ENCODE measurements at regions not wholly inside any gene's neighbourhood (a gene's known extent, or its start where the extent isn't known, plus 50 kb on each side); places are given as distances from the start of the nearest gene placed in this dataset.

GRCh38 chr1:4461726-4462290 lies 192.6 kb upstream of the AJAP1 start:
- no peaks in the 10 kb centered on the region for H3K9me2 ChIP-seq (replicated peaks; ENCODE audit: control insufficient read depth, low read length)
- no peaks in the 10 kb centered on the region for H3K9me3 ChIP-seq (ENCODE audit: control insufficient read depth, insufficient read depth, low read length)
- no peaks in the 10 kb centered on the region for H3K27me3 ChIP-seq (ENCODE audit: control insufficient read depth, low read length)
- TF ChIP-seq CTCF (IDR thresholded peaks at IDR 0.05; ENCODE audit: low read depth, low read length, poor library complexity, severe bottlenecking) (no peak), EZH2phosphoT487 (IDR thresholded peaks at IDR 0.05; ENCODE audit: borderline replicate concordance, low read length) (no peak)
- no peak overlapping the region for H3K4me2 ChIP-seq (ENCODE audit: low read length)
- H4K20me1 ChIP-seq (ENCODE audit: control insufficient read depth, insufficient read depth, low read depth, low read length), result no peaks in the 10 kb centered on the region
- H3K27ac ChIP-seq (ENCODE audit: low read depth, low read length), result no peak overlapping the region
- no peak overlapping the region for H3K4me3 ChIP-seq (ENCODE audit: low read length)
- H3K79me2 ChIP-seq (ENCODE audit: control insufficient read depth, low read length), result no peaks in the 10 kb centered on the region
- H3F3A ChIP-seq (ENCODE audit: control insufficient read depth, insufficient read depth), result no peaks in the 10 kb centered on the region
- H3K36me3 ChIP-seq (ENCODE audit: control insufficient read depth, low read length), result no peaks in the 10 kb centered on the region
- no peaks in the 10 kb centered on the region for H3K4me1 ChIP-seq (ENCODE audit: control insufficient read depth, low read length)

- Histone ChIP-seq H3K27me3 (ENCODE audit: control insufficient read depth, low read length) (no peaks in the 10 kb centered on the region), H3K4me1 (ENCODE audit: control insufficient read depth, low read length) (no peaks in the 10 kb centered on the region), H3K36me3 (ENCODE audit: control insufficient read depth, low read length) (no peaks in the 10 kb centered on the region), H3F3A (ENCODE audit: control insufficient read depth, insufficient read depth) (no peaks in the 10 kb centered on the region), H3K4me3 (ENCODE audit: low read length) (no peak overlapping the region), H3K9me2 (replicated peaks; ENCODE audit: control insufficient read depth, low read length) (no peaks in the 10 kb centered on the region), H3K4me2 (ENCODE audit: low read length) (no peak overlapping the region), H3K79me2 (ENCODE audit: control insufficient read depth, low read length) (no peaks in the 10 kb centered on the region), H3K27ac (ENCODE audit: low read depth, low read length) (no peak overlapping the region), H4K20me1 (ENCODE audit: control insufficient read depth, insufficient read depth, low read depth, low read length) (no peaks in the 10 kb centered on the region), H3K9me3 (ENCODE audit: control insufficient read depth, insufficient read depth, low read length) (no peaks in the 10 kb centered on the region)
- TF ChIP-seq CTCF (IDR thresholded peaks at IDR 0.05; ENCODE audit: low read depth, low read length, poor library complexity, severe bottlenecking) (no peak), EZH2phosphoT487 (IDR thresholded peaks at IDR 0.05; ENCODE audit: borderline replicate concordance, low read length) (no peak)
Measured at GRCh38 chr1:4462831-4463484, 191.5 kb upstream of the AJAP1 start.

GRCh38 chr1:4463631-4464030 lies 190.8 kb upstream of the AJAP1 start:
- H3F3A ChIP-seq (ENCODE audit: control insufficient read depth, insufficient read depth), result no peaks in the 10 kb centered on the region
- H3K27me3 ChIP-seq (ENCODE audit: control insufficient read depth, low read length), result no peaks in the 10 kb centered on the region
- no peaks in the 10 kb centered on the region for H4K20me1 ChIP-seq (ENCODE audit: control insufficient read depth, insufficient read depth, low read depth, low read length)
- H3K4me2 ChIP-seq (ENCODE audit: low read length), result no peak overlapping the region
- no peaks in the 10 kb centered on the region for H3K36me3 ChIP-seq (ENCODE audit: control insufficient read depth, low read length)
- no peaks in the 10 kb centered on the region for H3K4me1 ChIP-seq (ENCODE audit: control insufficient read depth, low read length)
- no peaks in the 10 kb centered on the region for H3K9me2 ChIP-seq (replicated peaks; ENCODE audit: control insufficient read depth, low read length)
- H3K9me3 ChIP-seq (ENCODE audit: control insufficient read depth, insufficient read depth, low read length), result no peaks in the 10 kb centered on the region
- H3K79me2 ChIP-seq (ENCODE audit: control insufficient read depth, low read length), result no peaks in the 10 kb centered on the region
- no peak for TF ChIP-seq EZH2phosphoT487 (IDR thresholded peaks at IDR 0.05; ENCODE audit: borderline replicate concordance, low read length)
- no peak for TF ChIP-seq CTCF (IDR thresholded peaks at IDR 0.05; ENCODE audit: low read depth, low read length, poor library complexity, severe bottlenecking)
- no peak overlapping the region for H3K4me3 ChIP-seq (ENCODE audit: low read length)
- H3K27ac ChIP-seq (ENCODE audit: low read depth, low read length), result no peak overlapping the region

Data from DOHH2 (cell line).